Activated T-cell treated with anti-CD3 and anti-CD28 coated beads, Interleukin-2, amount 50 U/mL, for 24 hours (primary cell): ENCODE measurements at regions not wholly inside any gene's neighbourhood (a gene's known extent, or its start where the extent isn't known, plus 50 kb on each side); places are given as distances from the start of the nearest gene placed in this dataset.

Source experiments
- DNase-seq: peaks from one replicate; pipeline ENCODE4 v3.0.0-alpha.2; 2020
- H3K27ac Mint-ChIP-seq: 2 replicates; pipeline ENCODE4 v1.8.0; 2020; ENCODE audit warnings: mild to moderate bottlenecking, mixed read lengths
- H3K27me3 Mint-ChIP-seq: 2 replicates; pipeline ENCODE4 v1.8.0; 2020; ENCODE audit warnings: mixed read lengths
- H3K36me3 Mint-ChIP-seq: 2 replicates; pipeline ENCODE4 v1.8.0; 2020; ENCODE audit warnings: low read depth, mixed read lengths
- H3K4me1 Mint-ChIP-seq: 2 replicates; pipeline ENCODE4 v1.8.0; 2020; ENCODE audit warnings: low read depth, mixed read lengths
- H3K4me3 Mint-ChIP-seq: 2 replicates; pipeline ENCODE4 v1.8.0; 2020; ENCODE audit warnings: mild to moderate bottlenecking, moderate library complexity, mixed read lengths
- H3K9me3 Mint-ChIP-seq: 2 replicates; pipeline ENCODE4 v1.8.0; 2020; ENCODE audit warnings: mixed read lengths

DNA sequence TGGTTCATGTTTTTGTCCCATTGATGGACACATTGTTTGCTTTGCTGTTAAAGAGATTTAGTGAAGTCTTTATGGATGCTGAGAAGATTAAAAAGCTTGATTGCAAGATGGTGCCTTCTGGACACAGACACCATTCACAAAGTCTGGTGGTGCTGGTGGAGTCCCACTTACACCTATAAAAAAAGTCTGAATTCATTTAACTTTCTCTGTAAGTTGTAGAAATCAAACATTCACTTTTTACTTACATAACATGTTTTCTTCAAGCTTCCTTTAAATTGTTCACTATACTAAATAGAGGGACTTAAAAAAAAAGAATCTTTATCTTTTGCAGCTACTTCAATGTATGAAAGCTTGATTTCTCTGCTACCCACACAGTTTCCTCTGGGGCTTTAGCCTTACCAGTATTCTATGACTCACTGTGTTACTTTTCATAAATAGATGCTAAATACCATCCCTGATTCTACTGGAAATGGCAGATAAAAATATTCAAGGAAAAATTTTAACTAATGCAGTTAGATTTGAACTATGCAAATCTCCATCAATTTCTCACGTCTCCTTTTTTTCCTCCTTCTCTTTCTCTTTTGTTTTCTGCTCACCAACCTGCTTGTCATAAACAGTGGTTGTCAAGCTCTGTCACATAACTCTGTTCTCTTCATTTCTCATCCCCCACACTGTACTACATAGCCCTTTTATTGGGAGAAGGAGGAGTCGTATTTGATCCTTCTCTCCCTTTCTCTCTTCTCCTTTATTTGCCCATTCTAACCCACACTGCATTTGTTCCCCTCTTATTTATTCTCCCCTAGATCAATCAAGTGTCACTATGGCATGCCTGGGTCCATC lies 89.7 kb downstream of the FAM76B start:
- Mint-ChIP-seq H3K27me3 (no peaks in the 10 kb centered on the region), H3K4me1 (peaks cover 65% of the 10 kb centered on the region), H3K4me3 (peak overlapping the region; percentile 65), H3K9me3 (peaks cover 9% of the 10 kb centered on the region), H3K27ac (peak overlapping the region; percentile 95), H3K36me3 (peaks cover 11% of the 10 kb centered on the region)
- DNase-seq = no peak

DNA sequence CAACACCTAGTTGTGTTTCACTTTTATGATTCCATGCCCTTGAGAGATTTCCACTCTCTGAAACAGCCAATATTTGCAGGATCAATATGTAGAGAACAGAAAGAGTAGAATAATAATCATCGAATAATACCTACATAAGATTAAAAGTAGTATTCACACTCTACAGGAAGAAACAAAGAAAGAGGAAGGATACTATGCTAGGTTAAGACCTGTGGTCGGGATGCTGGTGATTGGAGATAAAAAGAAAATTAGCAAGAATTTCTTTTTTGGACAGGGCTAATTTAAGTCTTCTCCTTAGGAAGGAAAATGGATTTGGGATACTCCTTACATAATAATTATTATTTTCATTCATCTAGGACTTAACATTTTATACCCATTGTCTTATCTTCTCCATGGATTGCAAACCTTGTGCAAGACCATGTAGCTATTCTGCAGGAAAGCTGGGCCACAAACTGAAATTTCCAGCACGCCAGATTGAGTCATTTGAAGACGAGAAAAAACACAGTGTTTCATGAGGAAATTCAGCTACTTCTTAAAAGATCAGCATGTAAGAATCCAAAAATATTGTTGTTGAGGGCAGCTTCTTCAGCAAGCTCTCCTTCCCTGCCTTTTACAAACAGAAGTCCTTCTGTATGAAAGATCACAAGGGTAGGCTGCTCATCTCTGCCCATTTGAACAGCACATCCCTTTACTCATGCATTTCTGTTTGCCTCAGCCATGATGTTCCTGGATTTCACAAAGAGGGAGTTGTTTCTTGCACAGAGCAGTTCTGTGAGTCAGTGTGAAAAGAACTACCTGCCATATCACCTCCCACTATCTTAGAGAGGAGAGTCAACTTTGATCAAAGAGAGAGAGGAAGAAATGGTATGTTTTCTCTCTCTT lies 90.7 kb downstream of the FAM76B start:
- peaks cover 13% of the 10 kb centered on the region for H3K36me3 Mint-ChIP-seq
- H3K27me3 Mint-ChIP-seq = no peaks in the 10 kb centered on the region
- DNase-seq = no peak
- peak overlapping the region; percentile 65 for H3K4me3 Mint-ChIP-seq
- H3K27ac Mint-ChIP-seq = peak overlapping the region; percentile 95
- H3K9me3 Mint-ChIP-seq = peaks cover 12% of the 10 kb centered on the region
- H3K4me1 Mint-ChIP-seq = peaks cover 68% of the 10 kb centered on the region

DNA sequence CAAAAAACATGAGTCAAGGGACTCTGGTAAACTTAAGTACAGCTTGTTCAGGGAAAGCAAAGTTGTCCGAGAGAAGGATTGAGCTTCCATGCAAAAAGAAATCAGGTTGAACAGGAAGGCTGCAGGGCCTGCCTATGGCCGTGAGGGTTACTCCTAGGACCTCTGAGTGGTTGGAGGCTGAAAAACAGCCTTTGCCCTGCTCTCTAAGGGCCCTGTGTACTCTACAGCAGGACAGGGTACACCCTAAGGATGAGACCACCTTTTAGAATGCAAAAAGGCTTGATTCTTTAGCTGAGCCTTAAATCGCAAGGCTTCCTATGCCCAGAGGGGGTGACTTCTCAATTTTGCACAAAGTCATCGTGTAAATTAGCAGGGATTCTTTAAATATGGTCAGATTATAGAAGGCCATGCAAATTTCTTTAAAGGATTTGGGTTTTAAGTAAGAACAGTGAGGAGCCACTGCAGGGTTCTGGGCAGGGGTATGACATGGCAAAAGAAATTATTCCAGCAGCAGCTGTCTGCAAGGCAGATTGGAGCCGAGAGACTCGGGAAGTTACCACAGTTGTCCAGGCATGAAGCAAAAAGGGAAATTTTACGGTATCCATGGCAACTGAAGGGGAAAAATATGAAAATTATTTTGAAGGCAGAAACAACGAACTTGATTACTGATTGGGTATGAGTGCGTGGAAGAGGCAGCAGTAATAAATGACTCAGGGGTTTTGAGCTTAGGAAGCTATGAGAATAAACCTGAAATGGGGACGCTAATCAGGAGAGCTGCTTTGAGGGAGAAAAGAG lies 91.8 kb downstream of the FAM76B start:
- H3K27me3 Mint-ChIP-seq = no peaks in the 10 kb centered on the region
- peaks cover 16% of the 10 kb centered on the region for H3K9me3 Mint-ChIP-seq
- H3K4me3 Mint-ChIP-seq = no peak overlapping the region
- peak overlapping the region; percentile 95 for H3K27ac Mint-ChIP-seq
- no peak for DNase-seq
- H3K4me1 Mint-ChIP-seq = peaks cover 68% of the 10 kb centered on the region
- peaks cover 18% of the 10 kb centered on the region for H3K36me3 Mint-ChIP-seq

DNA sequence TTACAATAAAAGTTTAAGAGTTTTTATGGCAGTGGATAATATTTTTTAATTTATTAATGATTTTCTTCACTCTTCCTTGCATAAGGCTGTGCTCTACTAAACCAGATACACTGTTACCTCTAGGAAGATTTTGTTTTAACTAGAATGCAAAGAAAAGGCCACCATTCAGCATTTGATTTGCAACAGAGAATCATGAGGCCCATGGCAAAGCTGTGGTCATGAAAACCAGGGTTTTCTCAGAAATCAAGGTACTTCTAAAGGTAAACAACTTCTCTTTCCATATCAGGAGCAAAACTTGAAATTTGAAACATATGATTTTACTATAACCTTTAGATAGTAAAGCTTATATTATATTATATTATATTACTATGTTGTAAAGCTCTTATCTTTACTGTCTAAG lies 94.4 kb downstream of the FAM76B start:
- Mint-ChIP-seq H3K27me3 (no peaks in the 10 kb centered on the region), H3K36me3 (peaks cover 20% of the 10 kb centered on the region), H3K9me3 (peaks cover 16% of the 10 kb centered on the region), H3K27ac (no peak overlapping the region), H3K4me1 (peaks cover 54% of the 10 kb centered on the region), H3K4me3 (no peak overlapping the region)
- no peak for DNase-seq

DNA sequence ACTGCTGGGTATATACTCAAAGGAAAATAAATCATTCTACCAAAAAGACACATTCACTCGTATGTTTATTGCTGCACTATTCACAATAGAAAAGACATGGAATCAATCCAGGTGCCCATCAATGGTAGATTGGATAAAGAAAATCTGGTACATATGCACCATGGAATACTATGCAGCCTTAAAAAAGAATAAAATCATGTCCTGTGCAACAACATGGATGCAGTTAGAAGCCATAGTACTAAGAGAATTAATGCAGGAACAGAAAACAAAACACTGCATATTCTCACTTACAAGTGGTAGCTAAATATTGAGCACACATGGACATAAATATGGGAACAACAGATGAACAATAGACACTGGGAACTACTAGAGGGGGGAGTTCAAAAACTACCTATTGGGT lies 96.3 kb downstream of the FAM76B start:
- H3K27me3 Mint-ChIP-seq = no peaks in the 10 kb centered on the region
- H3K36me3 Mint-ChIP-seq = peaks cover 20% of the 10 kb centered on the region
- H3K27ac Mint-ChIP-seq = no peak overlapping the region
- peaks cover 35% of the 10 kb centered on the region for H3K4me1 Mint-ChIP-seq
- no peak for DNase-seq
- H3K9me3 Mint-ChIP-seq = peaks cover 13% of the 10 kb centered on the region
- H3K4me3 Mint-ChIP-seq = no peak overlapping the region

DNA sequence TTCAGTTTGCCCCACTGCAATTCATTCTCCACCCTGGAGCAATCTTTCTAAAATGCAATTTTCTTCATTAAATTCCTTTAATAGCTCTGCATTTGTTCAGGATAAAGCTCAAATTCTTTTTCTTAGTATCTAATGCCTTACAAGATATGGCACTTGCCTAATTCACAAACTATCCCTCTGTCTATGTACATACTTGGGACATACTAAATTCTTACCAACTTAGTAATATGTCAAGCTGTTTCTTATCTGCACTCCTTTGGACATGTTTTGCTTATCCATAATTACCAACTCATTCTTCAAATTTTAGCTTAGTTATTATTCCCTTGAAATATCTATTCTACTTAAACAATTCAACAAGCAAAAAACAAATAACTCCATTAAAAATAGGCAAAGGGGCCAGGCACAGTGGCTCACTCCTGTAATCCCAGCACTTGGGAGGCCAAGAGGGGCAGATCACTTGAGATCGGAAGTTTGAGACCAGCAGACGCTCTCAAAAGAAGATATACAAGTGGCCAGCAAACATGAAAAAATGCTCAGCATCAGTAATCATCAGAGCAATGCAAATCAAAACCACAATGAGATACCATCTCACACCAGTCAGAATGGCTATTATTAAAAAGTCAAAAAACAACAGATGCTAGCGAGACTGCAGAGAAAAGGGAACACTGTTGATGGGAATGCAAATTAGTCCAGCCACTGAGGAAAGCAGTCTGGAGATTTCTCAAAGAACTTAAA lies 96.9 kb downstream of the FAM76B start:
- Mint-ChIP-seq H3K27ac (no peak overlapping the region), H3K9me3 (peaks cover 9% of the 10 kb centered on the region), H3K4me1 (peaks cover 29% of the 10 kb centered on the region), H3K27me3 (no peaks in the 10 kb centered on the region), H3K36me3 (peaks cover 20% of the 10 kb centered on the region), H3K4me3 (no peak overlapping the region)
- DNase-seq = no peak

DNA sequence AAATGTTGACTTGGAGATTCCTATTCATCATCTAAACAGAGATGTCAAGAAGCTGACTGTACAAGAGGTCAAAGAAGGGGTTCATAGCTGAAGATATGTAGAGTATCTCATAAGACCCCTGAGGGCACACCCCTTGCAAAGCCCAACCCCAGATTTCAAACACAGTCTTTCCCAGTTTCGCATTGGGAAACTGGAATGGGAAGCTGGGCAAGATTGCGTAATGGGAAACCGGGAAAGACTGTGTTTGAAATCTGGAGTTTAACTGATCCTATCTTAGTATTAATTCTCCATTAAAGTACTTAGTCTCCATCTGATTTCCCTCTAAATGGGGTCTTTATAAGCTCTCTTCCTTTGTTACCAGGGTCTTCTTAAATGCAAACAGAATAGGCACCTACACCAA lies 99.5 kb downstream of the FAM76B start:
- Mint-ChIP-seq H3K27me3 (no peaks in the 10 kb centered on the region), H3K4me3 (no peak overlapping the region), H3K9me3 (peaks cover 7% of the 10 kb centered on the region), H3K36me3 (peaks cover 10% of the 10 kb centered on the region), H3K27ac (no peak overlapping the region), H3K4me1 (peaks cover 24% of the 10 kb centered on the region)
- no peak for DNase-seq

DNA sequence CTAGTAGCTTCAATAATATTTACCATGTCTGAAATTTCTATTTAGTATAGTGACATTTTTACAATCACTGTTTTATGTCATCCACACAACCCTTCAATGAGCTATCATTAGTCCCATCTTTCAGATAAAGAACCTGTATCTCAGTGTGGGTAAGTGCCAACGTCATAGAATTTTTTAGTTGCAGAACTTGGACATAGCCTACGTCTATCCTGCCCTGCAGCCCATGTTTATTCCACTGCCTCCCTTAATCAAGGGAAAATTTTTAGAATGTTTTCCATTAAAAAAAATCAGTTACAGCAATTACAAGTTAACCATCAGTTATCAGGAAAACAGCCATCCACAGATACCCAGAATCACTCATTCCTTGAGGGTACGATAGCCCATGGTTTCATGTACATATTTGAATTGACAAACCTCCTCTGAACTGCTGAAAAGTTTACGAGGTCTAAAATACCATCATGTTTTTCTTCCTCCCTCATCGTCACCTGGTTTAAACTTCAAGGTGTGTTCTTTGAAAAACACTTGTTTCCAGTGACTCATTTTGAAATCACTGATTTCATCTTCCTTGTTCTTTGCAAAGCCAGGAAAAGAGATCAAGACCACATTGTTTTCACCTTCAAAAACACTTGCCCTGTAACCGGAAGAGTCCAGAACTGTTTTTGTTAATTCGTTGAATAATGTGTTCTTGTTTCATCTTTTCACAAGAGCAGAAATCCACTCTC lies 100.9 kb downstream of the FAM76B start:
- no peaks in the 10 kb centered on the region for H3K27me3 Mint-ChIP-seq
- H3K9me3 Mint-ChIP-seq = peaks cover 4% of the 10 kb centered on the region
- no peak overlapping the region for H3K27ac Mint-ChIP-seq
- peaks cover 8% of the 10 kb centered on the region for H3K36me3 Mint-ChIP-seq
- H3K4me1 Mint-ChIP-seq = peaks cover 32% of the 10 kb centered on the region
- H3K4me3 Mint-ChIP-seq = peak overlapping the region; percentile 8
- no peak for DNase-seq

DNA sequence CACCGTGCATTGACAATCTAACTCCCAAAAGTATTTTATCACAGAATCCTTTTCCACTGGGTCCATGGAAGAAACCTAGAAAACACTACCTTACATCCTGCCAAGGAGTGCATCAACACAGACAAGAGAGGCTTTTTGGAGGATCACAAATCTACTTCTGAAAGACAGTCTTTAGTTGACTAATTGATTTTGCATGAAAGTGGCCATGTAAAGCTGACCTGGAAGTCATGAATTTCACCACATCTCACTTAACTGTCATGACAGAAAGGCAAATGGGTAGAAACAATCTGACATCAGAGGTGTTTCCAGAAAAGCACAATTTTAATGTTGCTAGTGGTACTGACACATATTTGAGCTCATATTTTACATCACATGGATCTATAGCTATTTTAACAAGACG lies 101.6 kb downstream of the FAM76B start:
- no peak for DNase-seq
- H3K27ac Mint-ChIP-seq = no peak overlapping the region
- peaks cover 39% of the 10 kb centered on the region for H3K4me1 Mint-ChIP-seq
- no peak overlapping the region for H3K4me3 Mint-ChIP-seq
- H3K9me3 Mint-ChIP-seq = peaks cover 2% of the 10 kb centered on the region
- H3K36me3 Mint-ChIP-seq = peaks cover 7% of the 10 kb centered on the region
- H3K27me3 Mint-ChIP-seq = no peaks in the 10 kb centered on the region

DNA sequence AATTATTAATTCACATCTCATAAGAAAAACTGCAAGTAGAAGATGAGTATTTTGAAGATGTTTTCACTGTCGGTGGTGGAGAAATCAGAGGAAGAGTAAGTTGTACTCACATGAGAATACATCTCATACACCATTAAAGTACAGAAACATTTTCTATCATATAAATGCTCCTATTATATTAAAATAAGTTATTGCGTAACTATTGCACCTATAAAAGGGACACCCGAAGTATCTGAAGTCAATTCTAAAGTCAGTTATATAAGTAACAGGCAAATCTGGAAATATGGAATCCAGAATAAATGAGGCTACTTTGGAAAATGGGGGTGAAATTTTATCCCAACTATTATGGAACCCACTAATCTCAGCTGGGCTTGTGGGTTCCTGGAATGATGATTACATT lies 103.3 kb downstream of the FAM76B start:
- Mint-ChIP-seq H3K36me3 (peaks cover 6% of the 10 kb centered on the region), H3K27ac (no peak overlapping the region), H3K4me3 (no peak overlapping the region), H3K4me1 (peaks cover 56% of the 10 kb centered on the region), H3K9me3 (peaks cover 5% of the 10 kb centered on the region), H3K27me3 (no peaks in the 10 kb centered on the region)
- DNase-seq = no peak

DNA sequence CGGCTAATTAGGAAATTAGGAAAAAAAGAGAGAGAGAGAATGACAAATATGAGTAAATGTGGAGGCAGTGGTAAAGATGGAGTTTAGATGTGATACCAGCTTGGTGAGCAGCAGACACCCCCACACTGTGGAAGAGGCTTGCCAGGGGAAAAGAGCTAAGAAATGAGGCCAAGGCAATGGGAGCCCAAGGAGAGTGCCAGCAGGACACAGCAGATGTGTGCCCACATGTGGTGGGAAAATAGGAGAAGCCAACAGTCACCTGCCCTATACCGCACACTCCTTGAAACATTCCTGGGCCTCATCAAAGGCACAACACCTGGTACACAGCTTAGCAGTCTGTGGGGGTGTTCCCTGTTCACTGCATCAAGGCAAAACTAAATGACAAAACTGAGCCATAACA lies 104.9 kb downstream of the FAM76B start:
- Mint-ChIP-seq H3K4me3 (no peak overlapping the region), H3K4me1 (peaks cover 72% of the 10 kb centered on the region), H3K27me3 (no peaks in the 10 kb centered on the region), H3K27ac (peak overlapping the region; percentile 93), H3K9me3 (peaks cover 5% of the 10 kb centered on the region), H3K36me3 (peaks cover 6% of the 10 kb centered on the region)
- no peak for DNase-seq

DNA sequence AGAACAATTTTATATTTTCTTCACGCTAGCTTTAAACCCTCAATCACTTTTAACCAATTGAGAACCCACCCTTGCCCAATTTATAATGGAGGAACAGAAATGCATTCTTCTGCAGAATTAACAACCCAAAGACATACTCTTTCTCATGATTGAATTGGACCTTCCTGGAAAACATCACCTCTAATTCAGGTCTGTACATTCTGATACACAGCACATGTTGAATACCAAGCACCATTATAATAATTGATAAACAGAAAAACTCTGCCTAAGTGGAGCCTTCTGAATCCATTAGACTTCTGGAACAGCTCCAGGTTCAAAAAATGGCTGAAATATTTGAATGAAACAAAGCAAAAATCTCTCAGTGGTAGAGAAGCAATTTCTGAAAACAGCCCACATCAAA lies 105.4 kb downstream of the FAM76B start:
- Mint-ChIP-seq H3K27ac (peak overlapping the region; percentile 93), H3K4me1 (peaks cover 77% of the 10 kb centered on the region), H3K9me3 (peaks cover 5% of the 10 kb centered on the region), H3K36me3 (peaks cover 6% of the 10 kb centered on the region), H3K27me3 (no peaks in the 10 kb centered on the region), H3K4me3 (no peak overlapping the region)
- no peak for DNase-seq

DNA sequence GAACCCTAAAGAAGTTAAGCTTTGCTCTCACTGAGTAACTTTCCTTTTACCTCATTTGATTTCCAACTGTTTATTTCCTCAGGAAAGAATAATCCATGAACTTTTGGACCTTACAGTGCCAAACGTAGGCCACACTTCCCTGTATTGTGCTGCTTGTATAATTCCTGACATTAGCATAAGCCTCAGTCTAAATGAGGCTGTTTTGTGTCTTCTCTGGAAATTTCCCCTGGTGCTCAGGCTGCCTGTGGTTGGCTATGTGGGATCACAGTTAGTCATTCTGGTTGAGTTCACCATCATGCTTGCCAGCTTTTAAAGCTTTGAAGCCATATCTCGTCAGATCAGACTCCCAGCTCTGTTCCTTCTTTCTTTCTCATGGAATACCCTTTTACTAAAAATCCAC lies 107.0 kb downstream of the FAM76B start:
- Mint-ChIP-seq H3K4me3 (peak overlapping the region; percentile 52), H3K27ac (peak overlapping the region; percentile 93), H3K4me1 (peaks cover 89% of the 10 kb centered on the region), H3K9me3 (peaks cover 5% of the 10 kb centered on the region), H3K36me3 (peaks cover 6% of the 10 kb centered on the region), H3K27me3 (no peaks in the 10 kb centered on the region)
- no peak for DNase-seq
